Sigmoid colon (tissue), 6 donors: ENCODE measurements at regions not wholly inside any gene's neighbourhood (a gene's known extent, or its start where the extent isn't known, plus 50 kb on each side); places are given as distances from the start of the nearest gene placed in this dataset.

ENCODE experiments used
- DNase-seq: peaks from one replicate; pipeline ENCODE4 v3.0.0-alpha.2; 2019
- H3K27ac ChIP-seq, 4 donors: fragments of 200-600 bp; sonication (generic); one replicate each; pipeline ENCODE4 v1.5.1; 2016 to 2019; ENCODE audit warnings: mild to moderate bottlenecking in 1 of 4
- H3K27me3 ChIP-seq, 3 donors: fragments of 200-600 bp; sonication (generic); one replicate each; pipeline ENCODE4 v1.5.1; 2019; ENCODE audit warnings: mild to moderate bottlenecking in 1 of 3
- H3K36me3 ChIP-seq, 4 donors: fragments of 200-600 bp; sonication (generic); one replicate each; pipeline ENCODE4 v1.5.1; 2016 to 2019
- H3K4me1 ChIP-seq, 4 donors: fragments of 200-600 bp; sonication (generic); one replicate each; pipeline ENCODE4 v1.5.1; 2017 to 2019
- H3K4me3 ChIP-seq, 4 donors: fragments of 200-600 bp; sonication (generic); one replicate each; pipeline ENCODE4 v1.5.1; 2017 to 2019; ENCODE audit warnings: mild to moderate bottlenecking in 2 of 4, moderate library complexity in 1 of 4
- H3K9me3 ChIP-seq, 4 donors: fragments of 200-600 bp in 3 of 4; sonication (generic) in 3 of 4; one replicate each; pipeline versions ENCODE4 v1.5.1 to v1.6.1; 2013 to 2019
- CTCF ChIP-seq, 4 experiments: fragments of 450-650 bp in 3 of 4; fragments of 200-600 bp in 1 of 4; IDR thresholded peaks; one replicate each; pipeline ENCODE4 v1.5.1; 2016 to 2019; ENCODE audit warnings: antibody characterized with exemption in 4 of 4, mild to moderate bottlenecking in 3 of 4, moderate library complexity in 2 of 4
- EP300 ChIP-seq, 4 donors: sonication (generic); formaldehyde crosslinking; IDR thresholded peaks; one replicate each; pipeline ENCODE4 v1.6.1; 2017; ENCODE audit warnings: antibody characterized with exemption in 4 of 4
- POLR2A ChIP-seq, 2 donors: fragments of 450-650 bp; IDR thresholded peaks; one replicate each; pipeline ENCODE4 v1.6.1; 2016; ENCODE audit warnings: antibody characterized with exemption in 2 of 2, mild to moderate bottlenecking in 2 of 2, moderate library complexity in 2 of 2
- POLR2AphosphoS5 ChIP-seq, 4 donors: sonication (generic); formaldehyde crosslinking; IDR thresholded peaks; one replicate each; pipeline ENCODE4 v1.6.1; 2017; ENCODE audit warnings: antibody characterized with exemption in 4 of 4
- WGBS, 2 donors: extraction: QIAGEN DNeasy Blood & Tissue Kit; methylation state at CpG; one replicate each; pipeline ENCODE4 v1.1.7; 2013; 5-methylcytosine and 5-hydroxymethylcytosine counted together
- intact Hi-C: fragments of 100-400 bp; cut with DNase I; formaldehyde crosslinking; loops from one replicate; pipeline ENCODE4 v1.15.1; 2023
- donor health status: healthy with polysubstance abuse.
- donor health status: healthy.

DNA sequence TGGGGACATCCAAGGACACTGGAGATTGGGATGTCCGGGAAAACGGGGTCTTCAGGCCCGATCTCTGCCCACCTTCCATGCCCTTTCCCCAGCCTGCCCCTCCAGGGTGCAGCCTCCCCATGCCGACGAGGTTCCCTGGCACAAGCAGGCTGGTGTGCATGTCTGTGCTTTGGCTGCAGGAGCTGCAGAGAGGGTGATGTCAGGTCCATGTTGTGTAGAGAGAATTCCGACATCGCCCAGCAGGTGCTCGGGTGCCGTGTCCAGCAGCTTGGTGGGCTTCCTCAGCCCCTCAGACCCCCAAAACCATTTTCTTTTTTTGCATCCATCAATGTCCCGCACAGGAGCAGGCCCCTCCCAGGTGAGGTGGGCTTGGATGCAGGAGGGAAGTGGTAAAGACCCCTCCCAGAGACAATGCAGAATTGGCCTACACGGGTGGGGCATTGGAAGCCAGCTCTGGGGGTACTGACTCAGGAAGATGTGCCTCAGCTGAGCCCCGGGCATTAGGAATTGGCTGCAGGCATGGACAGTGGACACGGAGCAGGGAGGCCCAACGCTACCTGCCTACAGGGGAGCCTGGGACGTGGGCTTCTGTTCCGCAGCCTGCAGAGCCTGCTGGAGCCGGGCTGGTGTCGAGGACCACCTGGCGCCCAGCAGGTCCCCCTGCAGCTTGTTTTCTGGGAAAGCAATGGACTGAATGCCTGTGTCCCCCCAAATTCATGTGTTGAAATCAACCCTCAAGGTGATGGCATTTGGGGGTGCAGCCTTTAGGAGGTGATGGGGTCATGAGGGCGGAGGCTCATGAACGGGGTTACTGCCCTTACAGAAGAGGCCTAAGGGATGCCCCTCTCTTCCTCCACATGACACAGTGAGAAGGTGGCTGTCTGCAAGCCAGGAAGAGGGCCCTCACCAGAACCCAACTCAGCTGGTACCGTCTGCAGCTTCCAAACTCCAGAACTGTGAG lies 97.5 kb downstream of the METRNL start:
- WGBS, 2 donors = 88 to 94% methylated on average over 22 of the region's 22 CpGs
- intact Hi-C loops = no loop called here
- no peaks in the 10 kb centered on the region for H3K36me3 ChIP-seq
- H3K4me1 ChIP-seq = no peaks in the 10 kb centered on the region
- no peaks in the 10 kb centered on the region for H3K9me3 ChIP-seq
- TF ChIP-seq CTCF (IDR thresholded peaks at IDR 0.05) = no peak
- TF ChIP-seq POLR2A (IDR thresholded peaks at IDR 0.05) = no peak
- no peak for TF ChIP-seq EP300 (IDR thresholded peaks at IDR 0.05)
- TF ChIP-seq POLR2AphosphoS5 (IDR thresholded peaks at IDR 0.05) = no peak
- no peak overlapping the region for H3K4me3 ChIP-seq
- no peak overlapping the region for H3K27ac ChIP-seq
- DNase-seq = peak; percentile 52
- peaks cover 0 to 2% (median 0%) of the 10 kb centered on the region in 3 donors for H3K27me3 ChIP-seq

GRCh38 chr17:83177611-83178532 lies 98.5 kb downstream of the METRNL start:
- DNase-seq = peak; percentile 60

GRCh38 chr17:83178533-83179304 lies 99.3 kb downstream of the METRNL start:
- H3K27ac ChIP-seq = peak overlapping the region in 1 of 4 donors; percentile 36
- H3K36me3 ChIP-seq = no peaks in the 10 kb centered on the region
- whole genome bisulfite sequencing, 2 donors = 91 to 92% methylated on average over 29 of the region's 29 CpGs

More at GRCh38 chr17:83177611-83178532, 98.5 kb downstream of the METRNL start:
- Histone ChIP-seq H3K4me1 (no peaks in the 10 kb centered on the region), H3K27ac (no peak overlapping the region), H3K4me3 (no peak overlapping the region), H3K9me3 (no peaks in the 10 kb centered on the region), H3K27me3 (no peaks in the 10 kb centered on the region), H3K36me3 (no peaks in the 10 kb centered on the region)
- intact Hi-C loops = no loop called here
- 93 to 94% methylated on average over 32 of the region's 32 CpGs for WGBS, 2 donors
- TF ChIP-seq EP300 (IDR thresholded peaks at IDR 0.05) (no peak), POLR2A (IDR thresholded peaks at IDR 0.05) (no peak), CTCF (IDR thresholded peaks at IDR 0.05) (no peak), POLR2AphosphoS5 (IDR thresholded peaks at IDR 0.05) (no peak)

More at GRCh38 chr17:83178533-83179304, 99.3 kb downstream of the METRNL start:
- no peaks in the 10 kb centered on the region for H3K4me1 ChIP-seq
- peak; percentile 60 for DNase-seq
- H3K27me3 ChIP-seq = no peaks in the 10 kb centered on the region
- H3K4me3 ChIP-seq = no peak overlapping the region
- intact Hi-C loops = no loop called here
- no peaks in the 10 kb centered on the region for H3K9me3 ChIP-seq
- TF ChIP-seq EP300 (IDR thresholded peaks at IDR 0.05) = no peak
- TF ChIP-seq CTCF (IDR thresholded peaks at IDR 0.05) = no peak
- TF ChIP-seq POLR2AphosphoS5 (IDR thresholded peaks at IDR 0.05) = no peak
- no peak for TF ChIP-seq POLR2A (IDR thresholded peaks at IDR 0.05)
